GM18499 (cell line): ENCODE measurements at regions not wholly inside any gene's neighbourhood (a gene's known extent, or its start where the extent isn't known, plus 50 kb on each side); places are given as distances from the start of the nearest gene placed in this dataset.
"Not testable (repeated sequence)": the region's sequence is repeated elsewhere in the genome, so short reads cannot be mapped to it uniquely, and the experiment has no call there.

ENCODE experiments used
- ATAC-seq: cut with Tn5 transposase; IDR thresholded peaks from one replicate; pipeline ENCODE4 v1.9.1; 2021; ENCODE audit warnings: moderate number of reproducible peaks; ENCODE audit not compliant: insufficient read depth, unreplicated experiment

GRCh38 chr6:34646714-34647113, 49.9 kb downstream of the ILRUN start:
- ATAC-seq = no peak

- ATAC-seq = no peak
Observed at GRCh38 chr6:34645627-34646026, 50.9 kb downstream of the ILRUN start.

- ATAC-seq = no peak
Observed at GRCh38 chr6:34644716-34645115, 51.9 kb downstream of the ILRUN start.

- no peak for ATAC-seq
Observed at GRCh38 chr6:34642427-34642826, 54.1 kb downstream of the ILRUN start.

- ATAC-seq = not testable (repeated sequence)
Observed at GRCh38 chr6:34640074-34640849, 56.3 kb downstream of the ILRUN start.

- ATAC-seq = peak; percentile 47
Observed at GRCh38 chr6:34638834-34639736, 57.5 kb downstream of the ILRUN start.

- no peak for ATAC-seq
Observed at GRCh38 chr6:34633785-34634184, 62.8 kb downstream of the ILRUN start.

- ATAC-seq = no peak
Observed at GRCh38 chr6:34633256-34633655, 63.3 kb downstream of the ILRUN start.

- ATAC-seq = no peak
Observed at GRCh38 chr6:34630040-34630439, 66.5 kb downstream of the ILRUN start.

GRCh38 chr6:34627296-34627695, 69.3 kb downstream of the ILRUN start:
- ATAC-seq = no peak

- ATAC-seq = no peak
Observed at GRCh38 chr6:34618430-34619182, 62.5 kb upstream of the SPDEF start.

- no peak for ATAC-seq
Observed at GRCh38 chr6:34617231-34617630, 61.1 kb upstream of the SPDEF start.

- ATAC-seq = no peak
Observed at GRCh38 chr6:34616227-34616585, 60.1 kb upstream of the SPDEF start.

GRCh38 chr6:34615574-34616226, 59.6 kb upstream of the SPDEF start:
- ATAC-seq = no peak

GRCh38 chr6:34610819-34611477, 54.8 kb upstream of the SPDEF start:
- no peak for ATAC-seq

- no peak for ATAC-seq
Observed at GRCh38 chr6:34608321-34609091, 52.4 kb upstream of the SPDEF start.

GRCh38 chr6:34606477-34607265, 50.5 kb upstream of the SPDEF start:
- ATAC-seq = no peak
